Right lobe of liver (tissue), 6 donors: ENCODE measurements at regions not wholly inside any gene's neighbourhood (a gene's known extent, or its start where the extent isn't known, plus 50 kb on each side); places are given as distances from the start of the nearest gene placed in this dataset.
"Not testable (repeated sequence)": the region's sequence is repeated elsewhere in the genome, so short reads cannot be mapped to it uniquely, and the experiment has no call there.

ENCODE experiments used
- ATAC-seq, 4 donors: fragments of 200-7000 bp; cut with Tn5 transposase; one replicate each; pipeline ENCODE4 v1.9.1; 2020; ENCODE audit warnings: mild to moderate bottlenecking in 4 of 4, moderate library complexity in 4 of 4
- DNase-seq, 3 donors: peaks; one replicate each; pipeline ENCODE4 v3.0.0-alpha.2; 2020
- H3K27ac ChIP-seq, 3 donors: fragments of 200-600 bp; one replicate each; pipeline ENCODE4 v1.8.0; 2022
- H3K27me3 ChIP-seq, 2 donors: fragments of 200-600 bp; one replicate each; pipeline ENCODE4 v1.8.0; 2022
- H3K36me3 ChIP-seq, 4 donors: fragments of 200-600 bp; sonication (generic) in 1 of 4; one replicate each; pipeline versions ENCODE4 v1.5.1 to v1.8.0; 2017 to 2022; ENCODE audit warnings: control low read depth in 1 of 4
- H3K4me1 ChIP-seq, 4 donors: fragments of 200-600 bp; sonication (generic) in 1 of 4; one replicate each; pipeline versions ENCODE4 v1.5.1 to v1.8.0; 2017 to 2022; ENCODE audit warnings: control low read depth in 1 of 4
- H3K4me3 ChIP-seq, 3 donors: fragments of 200-600 bp; one replicate each; pipeline ENCODE4 v1.8.0; 2022
- H3K9me3 ChIP-seq, 4 donors: fragments of 200-600 bp; sonication (generic) in 1 of 4; one replicate each; pipeline versions ENCODE4 v1.5.1 to v1.8.0; 2017 to 2022; ENCODE audit warnings: control low read depth in 1 of 4
- CTCF ChIP-seq, 4 donors: fragments of 200-600 bp in 3 of 4; fragments of 450-650 bp in 1 of 4; IDR thresholded peaks; one replicate each; pipeline versions ENCODE4 v1.5.1 to v1.8.0; 2016 to 2022; ENCODE audit warnings: antibody characterized with exemption in 4 of 4, mild to moderate bottlenecking in 2 of 4
- POLR2A ChIP-seq: fragments of 450-650 bp; IDR thresholded peaks from one replicate; pipeline ENCODE4 v1.6.1; 2017; ENCODE audit warnings: antibody characterized with exemption, mild to moderate bottlenecking
- WGBS: methylation state at CpG from one replicate; pipeline ENCODE4 v1.1.6; 2018; ENCODE audit warnings: low coverage, low lambda C conversion rate; ENCODE audit not compliant: insufficient coverage; ENCODE audit errors: missing lambda C conversion rate; 5-methylcytosine and 5-hydroxymethylcytosine counted together
- intact Hi-C, 2 donors: fragments of 100-400 bp; cut with DNase I; formaldehyde crosslinking; loops; one replicate each; pipeline versions ENCODE4 v1.11.2 to v1.14.1; 2022
- donor health status: DM: no; HTN: yes; CAD: no.
- donor health status: DM: no; HTN: no; CAD: no.
- donor health status: DM: no; HTN: no; CAD: no.
- donor health status: DM: no; HTN: yes; CAD: no.
- donor health status: DM: no; HTN: yes; CAD: no.

- no peaks in the 10 kb centered on the region for H3K9me3 ChIP-seq
- H3K4me1 ChIP-seq = no peaks in the 10 kb centered on the region
- H3K4me3 ChIP-seq = no peak overlapping the region
- H3K36me3 ChIP-seq = no peaks in the 10 kb centered on the region
- 8% methylated on average over 2 of the region's 2 CpGs for WGBS
- no peak for DNase-seq
- no peaks in the 10 kb centered on the region for H3K27me3 ChIP-seq
- TF ChIP-seq CTCF (IDR thresholded peaks at IDR 0.05) (no peak), POLR2A (no peak)
- ATAC-seq = no peak
- H3K27ac ChIP-seq = no peak overlapping the region
- intact Hi-C loops = no loop called here
Observed at GRCh38 chr19:31041461-31041860, 307.8 kb downstream of the TSHZ3 start.

- Histone ChIP-seq H3K9me3 (no peaks in the 10 kb centered on the region), H3K4me1 (no peaks in the 10 kb centered on the region), H3K27me3 (no peaks in the 10 kb centered on the region), H3K27ac (no peak overlapping the region), H3K4me3 (no peak overlapping the region), H3K36me3 (no peaks in the 10 kb centered on the region)
- TF ChIP-seq CTCF (IDR thresholded peaks at IDR 0.05) = no peak
- TF ChIP-seq POLR2A = no peak
- intact Hi-C loops = no loop called here
- DNase-seq = no peak
- no peak for ATAC-seq
- WGBS = 33% methylated on average over 3 of the region's 4 CpGs
Observed at GRCh38 chr19:31039151-31039550, 310.1 kb downstream of the TSHZ3 start.

- 36% methylated on average over 3 of the region's 3 CpGs for WGBS
- intact Hi-C loops = no loop called here
- TF ChIP-seq CTCF (IDR thresholded peaks at IDR 0.05) = no peak
- TF ChIP-seq POLR2A = no peak
Observed at GRCh38 chr19:31037286-31037980, 311.8 kb downstream of the TSHZ3 start.

GRCh38 chr19:31031455-31031854 lies 317.8 kb downstream of the TSHZ3 start:
- intact Hi-C loops, H3K36me3 ChIP-seq, H3K4me3 ChIP-seq, DNase-seq, ATAC-seq, H3K4me1 ChIP-seq, H3K27me3 ChIP-seq, H3K9me3 ChIP-seq, H3K27ac ChIP-seq: not testable (repeated sequence)
- WGBS = 64% methylated on average over 4 of the region's 4 CpGs

More at GRCh38 chr19:31037286-31037980, 311.8 kb downstream of the TSHZ3 start:
- Histone ChIP-seq H3K36me3 (no peaks in the 10 kb centered on the region), H3K4me1 (no peaks in the 10 kb centered on the region), H3K4me3 (no peak overlapping the region), H3K27me3 (no peaks in the 10 kb centered on the region), H3K27ac (no peak overlapping the region), H3K9me3 (no peaks in the 10 kb centered on the region)
- ATAC-seq (no peak), DNase-seq (no peak)

- H3K4me3 ChIP-seq = no peak overlapping the region
- 61% methylated on average over 10 of the region's 10 CpGs for WGBS
- DNase-seq (no peak), ATAC-seq (peak in 2 of 4 donors; percentile 27 to 64)
- no peaks in the 10 kb centered on the region for H3K4me1 ChIP-seq
- TF ChIP-seq POLR2A (no peak), CTCF (IDR thresholded peaks at IDR 0.05) (no peak)
- H3K27ac ChIP-seq = no peak overlapping the region
- H3K36me3 ChIP-seq = no peaks in the 10 kb centered on the region
- intact Hi-C loops = no loop called here
- no peaks in the 10 kb centered on the region for H3K9me3 ChIP-seq
- H3K27me3 ChIP-seq = peaks cover 0 to 8% of the 10 kb centered on the region in 2 donors
Observed at GRCh38 chr19:31023038-31023437, 326.2 kb downstream of the TSHZ3 start.
